Activated CD4-positive, CD25-positive, alpha-beta regulatory T cell treated with anti-CD3 and anti-CD28 coated beads, Interleukin-2, amount 50 U/mL, for 72 hours (primary cell): ENCODE measurements at regions not wholly inside any gene's neighbourhood (a gene's known extent, or its start where the extent isn't known, plus 50 kb on each side); places are given as distances from the start of the nearest gene placed in this dataset.

Experiments used
- DNase-seq: peaks from one replicate; pipeline ENCODE4 v3.0.0; 2021

- no peak for DNase-seq
These were observed 51.1 kb upstream of the ZNF236 start for GRCh38 chr18:76771192-76771799.

GRCh38 chr18:76767954-76768353, 54.4 kb upstream of the ZNF236 start:
- no peak for DNase-seq

GRCh38 chr18:76766429-76766828, 55.9 kb upstream of the ZNF236 start:
- no peak for DNase-seq

- DNase-seq: no peak
These were observed 56.7 kb upstream of the ZNF236 start for GRCh38 chr18:76765649-76766048.

- no peak for DNase-seq
These were observed 58.0 kb upstream of the ZNF236 start for GRCh38 chr18:76764291-76764901.

GRCh38 chr18:76759056-76759455, 63.3 kb upstream of the ZNF236 start:
- no peak for DNase-seq

- DNase-seq: no peak
These were observed 64.4 kb upstream of the ZNF236 start for GRCh38 chr18:76757925-76758324.

- DNase-seq: no peak
These were observed 65.0 kb upstream of the ZNF236 start for GRCh38 chr18:76757335-76757734.

- DNase-seq: no peak
These were observed 65.7 kb upstream of the ZNF236 start for GRCh38 chr18:76756531-76757253.

- DNase-seq: no peak
These were observed 68.0 kb upstream of the ZNF236 start for GRCh38 chr18:76754351-76754750.

- no peak for DNase-seq
These were observed 70.0 kb upstream of the ZNF236 start for GRCh38 chr18:76752400-76752799.

GRCh38 chr18:76750917-76751890, 71.2 kb upstream of the ZNF236 start:
- no peak for DNase-seq

- DNase-seq: no peak
These were observed 72.1 kb upstream of the ZNF236 start for GRCh38 chr18:76750269-76750668.

GRCh38 chr18:76747676-76748075, 74.7 kb upstream of the ZNF236 start:
- DNase-seq: no peak

- no peak for DNase-seq
These were observed 81.0 kb upstream of the ZNF236 start for GRCh38 chr18:76741346-76741745.

- no peak for DNase-seq
These were observed 86.0 kb upstream of the ZNF236 start for GRCh38 chr18:76736309-76736708.

- no peak for DNase-seq
These were observed 91.5 kb upstream of the ZNF236 start for GRCh38 chr18:76730901-76731300.

- DNase-seq: no peak
These were observed 94.8 kb upstream of the ZNF236 start for GRCh38 chr18:76727589-76727988.

GRCh38 chr18:76725445-76725844, 96.9 kb upstream of the ZNF236 start:
- no peak for DNase-seq

GRCh38 chr18:76722224-76723061, 99.9 kb upstream of the ZNF236 start:
- DNase-seq: no peak

GRCh38 chr18:76721207-76721996, 101.0 kb upstream of the ZNF236 start:
- DNase-seq: no peak
